Neural cell (in vitro differentiated cells): ENCODE measurements at regions not wholly inside any gene's neighbourhood (a gene's known extent, or its start where the extent isn't known, plus 50 kb on each side); places are given as distances from the start of the nearest gene placed in this dataset.

Experiments used
- H2AFZ ChIP-seq: fragments of 200-600, 300-800 bp; sonication (generic), shearing (Covaris generic); 2 replicates; pipeline ENCODE4 v1.6.0; 2014; ENCODE audit warnings: low read depth, mild to moderate bottlenecking, antibody characterized with exemption, low read length, moderate library complexity
- H3F3A ChIP-seq: fragments of 200-600 bp; shearing (Covaris generic); 2 replicates; pipeline ENCODE4 v1.6.1; 2016; ENCODE audit warnings: mild to moderate bottlenecking, moderate library complexity, mixed read lengths, antibody characterized with exemption, low read length; ENCODE audit not compliant: insufficient read depth, poor library complexity, severe bottlenecking
- H3K27ac ChIP-seq: fragments of 200-600, 300-800 bp; sonication (generic), shearing (Covaris generic); 2 replicates; pipeline ENCODE4 v1.5.1; 2014; ENCODE audit warnings: mild to moderate bottlenecking, low read length, moderate library complexity
- H3K27me3 ChIP-seq: fragments of 300-800, 200-600 bp; sonication (generic), shearing (Covaris generic); 2 replicates; pipeline ENCODE4 v1.6.0; 2014; ENCODE audit warnings: mild to moderate bottlenecking, low read depth, low read length, moderate library complexity; ENCODE audit not compliant: insufficient read depth
- H3K36me3 ChIP-seq: fragments of 300-800, 200-600 bp; sonication (generic), shearing (Covaris generic); 2 replicates; pipeline ENCODE4 v1.5.1; 2014; ENCODE audit warnings: mild to moderate bottlenecking, antibody characterized with exemption, low read length, moderate library complexity; ENCODE audit not compliant: insufficient read depth
- H3K4me2 ChIP-seq: fragments of 300-800, 200-600 bp; sonication (generic), shearing (Covaris generic); 2 replicates; pipeline ENCODE4 v1.6.0; 2014; ENCODE audit warnings: mild to moderate bottlenecking, low read length
- H3K4me3 ChIP-seq: fragments of 300-800, 200-600 bp; sonication (generic), shearing (Covaris generic); 2 replicates; pipeline ENCODE4 v1.5.1; 2014; ENCODE audit warnings: mild to moderate bottlenecking, low read length, moderate library complexity
- H3K79me2 ChIP-seq: fragments of 200-600 bp; shearing (Covaris generic); replicated peaks from 2 replicates; pipeline ENCODE4 v1.6.0; 2014; ENCODE audit warnings: mild to moderate bottlenecking, low read length, moderate library complexity; ENCODE audit not compliant: insufficient read depth
- H3K9ac ChIP-seq: fragments of 300-800, 200-600 bp; sonication (generic), shearing (Covaris generic); 2 replicates; pipeline ENCODE4 v1.6.1; 2016; ENCODE audit warnings: mild to moderate bottlenecking, low read length, mixed read lengths
- H3K9me2 ChIP-seq: fragments of 200-600 bp; shearing (Covaris generic); 2 replicates; pipeline ENCODE4 v1.6.1; 2016; ENCODE audit warnings: mild to moderate bottlenecking, low read length, mixed read lengths; ENCODE audit not compliant: insufficient read depth
- H3K9me3 ChIP-seq: fragments of 200-600, 300-800 bp; sonication (generic), shearing (Covaris generic); 2 replicates; pipeline ENCODE4 v1.6.1; 2016; ENCODE audit warnings: mild to moderate bottlenecking, mixed run types, low read length, moderate library complexity, mixed read lengths
- H4K20me1 ChIP-seq: fragments of 200-600 bp; shearing (Covaris generic); 2 replicates; pipeline ENCODE4 v1.6.1; 2016; ENCODE audit warnings: mild to moderate bottlenecking, mixed run types; ENCODE audit not compliant: insufficient read depth
- EP300 ChIP-seq: fragments of 450-650 bp; conservative IDR thresholded peaks from 2 replicates; pipeline ENCODE4 v1.6.1; 2014; ENCODE audit warnings: antibody characterized with exemption, mild to moderate bottlenecking, moderate library complexity; ENCODE audit not compliant: poor library complexity, severe bottlenecking
- EZH2 ChIP-seq: fragments of 200-600, 300-800 bp; shearing (Covaris generic), sonication (generic); IDR thresholded peaks from 2 replicates; pipeline ENCODE4 v1.6.1; 2014; ENCODE audit warnings: antibody characterized with exemption, low read length, borderline replicate concordance, mild to moderate bottlenecking; ENCODE audit not compliant: insufficient read depth, poor library complexity, severe bottlenecking
- MXI1 ChIP-seq: fragments of 450-650 bp; conservative IDR thresholded peaks from 2 replicates; pipeline ENCODE4 v1.6.1; 2014; ENCODE audit warnings: antibody characterized with exemption, mild to moderate bottlenecking; ENCODE audit not compliant: poor library complexity, severe bottlenecking
- POLR2AphosphoS5 ChIP-seq: IDR thresholded peaks from 2 replicates; pipeline ENCODE4 v1.6.1; 2012
- RAD21 ChIP-seq: fragments of 450-650 bp; conservative IDR thresholded peaks from 2 replicates; pipeline ENCODE4 v1.6.1; 2014; ENCODE audit warnings: antibody characterized with exemption, mild to moderate bottlenecking, moderate library complexity
- SMC3 ChIP-seq: fragments of 450-650 bp; conservative IDR thresholded peaks from 2 replicates; pipeline ENCODE4 v1.6.1; 2014; ENCODE audit warnings: antibody characterized with exemption, mild to moderate bottlenecking, moderate library complexity; ENCODE audit not compliant: poor library complexity
- TAF1 ChIP-seq: IDR thresholded peaks from 2 replicates; pipeline ENCODE4 v1.6.1; 2012; ENCODE audit warnings: low read depth
- TF ChIP-seq, protein P1 (sequence below): IDR thresholded peaks from 2 replicates; pipeline ENCODE4 v1.6.1; 2012; ENCODE audit warnings: borderline replicate concordance
- TF ChIP-seq, protein P2 (sequence below): fragments of 450-650 bp; IDR thresholded peaks from 2 replicates; pipeline ENCODE4 v1.5.1; 2014; ENCODE audit warnings: antibody characterized with exemption, mild to moderate bottlenecking, moderate library complexity; ENCODE audit not compliant: poor library complexity, severe bottlenecking

DNA sequence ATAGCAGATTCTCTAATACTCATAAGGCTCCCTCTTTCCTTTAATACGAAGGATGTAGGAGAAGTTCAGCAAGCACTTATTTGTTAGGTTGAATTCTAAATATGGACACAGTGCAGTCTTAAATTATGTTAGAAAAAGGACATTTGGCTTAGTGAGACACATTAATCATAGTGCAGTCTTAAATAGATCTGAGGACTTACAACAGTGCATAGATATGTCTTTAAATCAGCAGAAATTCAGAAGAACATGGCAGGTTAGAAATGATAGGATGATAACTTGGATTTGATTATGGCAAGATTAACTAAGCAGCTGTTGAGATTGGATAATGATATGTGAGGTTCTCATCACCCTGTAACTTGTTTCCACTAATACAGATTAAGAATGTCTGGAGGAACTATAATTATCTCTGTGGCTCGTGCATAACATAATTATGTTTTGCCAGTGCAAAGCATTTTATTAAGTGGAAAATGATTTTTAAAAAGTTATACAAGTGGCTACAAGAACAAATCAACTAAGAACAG, 485.9 kb downstream of the USP25 start:
- Histone ChIP-seq H3K4me3 (no peak overlapping the region), H3K9me3 (no peaks in the 10 kb centered on the region), H3K9me2 (no peaks in the 10 kb centered on the region), H3K27ac (no peak overlapping the region), H3K79me2 (peaks cover 31% of the 10 kb centered on the region), H3K4me2 (no peak overlapping the region), H3K36me3 (no peaks in the 10 kb centered on the region), H4K20me1 (no peaks in the 10 kb centered on the region), H3K9ac (no peak overlapping the region), H2AFZ (no peak overlapping the region), H3F3A (no peaks in the 10 kb centered on the region), H3K27me3 (no peaks in the 10 kb centered on the region)
- TF ChIP-seq, protein P1, sequence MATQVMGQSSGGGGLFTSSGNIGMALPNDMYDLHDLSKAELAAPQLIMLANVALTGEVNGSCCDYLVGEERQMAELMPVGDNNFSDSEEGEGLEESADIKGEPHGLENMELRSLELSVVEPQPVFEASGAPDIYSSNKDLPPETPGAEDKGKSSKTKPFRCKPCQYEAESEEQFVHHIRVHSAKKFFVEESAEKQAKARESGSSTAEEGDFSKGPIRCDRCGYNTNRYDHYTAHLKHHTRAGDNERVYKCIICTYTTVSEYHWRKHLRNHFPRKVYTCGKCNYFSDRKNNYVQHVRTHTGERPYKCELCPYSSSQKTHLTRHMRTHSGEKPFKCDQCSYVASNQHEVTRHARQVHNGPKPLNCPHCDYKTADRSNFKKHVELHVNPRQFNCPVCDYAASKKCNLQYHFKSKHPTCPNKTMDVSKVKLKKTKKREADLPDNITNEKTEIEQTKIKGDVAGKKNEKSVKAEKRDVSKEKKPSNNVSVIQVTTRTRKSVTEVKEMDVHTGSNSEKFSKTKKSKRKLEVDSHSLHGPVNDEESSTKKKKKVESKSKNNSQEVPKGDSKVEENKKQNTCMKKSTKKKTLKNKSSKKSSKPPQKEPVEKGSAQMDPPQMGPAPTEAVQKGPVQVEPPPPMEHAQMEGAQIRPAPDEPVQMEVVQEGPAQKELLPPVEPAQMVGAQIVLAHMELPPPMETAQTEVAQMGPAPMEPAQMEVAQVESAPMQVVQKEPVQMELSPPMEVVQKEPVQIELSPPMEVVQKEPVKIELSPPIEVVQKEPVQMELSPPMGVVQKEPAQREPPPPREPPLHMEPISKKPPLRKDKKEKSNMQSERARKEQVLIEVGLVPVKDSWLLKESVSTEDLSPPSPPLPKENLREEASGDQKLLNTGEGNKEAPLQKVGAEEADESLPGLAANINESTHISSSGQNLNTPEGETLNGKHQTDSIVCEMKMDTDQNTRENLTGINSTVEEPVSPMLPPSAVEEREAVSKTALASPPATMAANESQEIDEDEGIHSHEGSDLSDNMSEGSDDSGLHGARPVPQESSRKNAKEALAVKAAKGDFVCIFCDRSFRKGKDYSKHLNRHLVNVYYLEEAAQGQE: no peak
- TF ChIP-seq, protein P2, sequence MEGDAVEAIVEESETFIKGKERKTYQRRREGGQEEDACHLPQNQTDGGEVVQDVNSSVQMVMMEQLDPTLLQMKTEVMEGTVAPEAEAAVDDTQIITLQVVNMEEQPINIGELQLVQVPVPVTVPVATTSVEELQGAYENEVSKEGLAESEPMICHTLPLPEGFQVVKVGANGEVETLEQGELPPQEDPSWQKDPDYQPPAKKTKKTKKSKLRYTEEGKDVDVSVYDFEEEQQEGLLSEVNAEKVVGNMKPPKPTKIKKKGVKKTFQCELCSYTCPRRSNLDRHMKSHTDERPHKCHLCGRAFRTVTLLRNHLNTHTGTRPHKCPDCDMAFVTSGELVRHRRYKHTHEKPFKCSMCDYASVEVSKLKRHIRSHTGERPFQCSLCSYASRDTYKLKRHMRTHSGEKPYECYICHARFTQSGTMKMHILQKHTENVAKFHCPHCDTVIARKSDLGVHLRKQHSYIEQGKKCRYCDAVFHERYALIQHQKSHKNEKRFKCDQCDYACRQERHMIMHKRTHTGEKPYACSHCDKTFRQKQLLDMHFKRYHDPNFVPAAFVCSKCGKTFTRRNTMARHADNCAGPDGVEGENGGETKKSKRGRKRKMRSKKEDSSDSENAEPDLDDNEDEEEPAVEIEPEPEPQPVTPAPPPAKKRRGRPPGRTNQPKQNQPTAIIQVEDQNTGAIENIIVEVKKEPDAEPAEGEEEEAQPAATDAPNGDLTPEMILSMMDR: no peak
- TF ChIP-seq TAF1: no peak
- TF ChIP-seq SMC3: no peak
- no peak for TF ChIP-seq EP300
- TF ChIP-seq MXI1: no peak
- no peak for TF ChIP-seq RAD21
- TF ChIP-seq EZH2: no peak
- TF ChIP-seq POLR2AphosphoS5: no peak

DNA sequence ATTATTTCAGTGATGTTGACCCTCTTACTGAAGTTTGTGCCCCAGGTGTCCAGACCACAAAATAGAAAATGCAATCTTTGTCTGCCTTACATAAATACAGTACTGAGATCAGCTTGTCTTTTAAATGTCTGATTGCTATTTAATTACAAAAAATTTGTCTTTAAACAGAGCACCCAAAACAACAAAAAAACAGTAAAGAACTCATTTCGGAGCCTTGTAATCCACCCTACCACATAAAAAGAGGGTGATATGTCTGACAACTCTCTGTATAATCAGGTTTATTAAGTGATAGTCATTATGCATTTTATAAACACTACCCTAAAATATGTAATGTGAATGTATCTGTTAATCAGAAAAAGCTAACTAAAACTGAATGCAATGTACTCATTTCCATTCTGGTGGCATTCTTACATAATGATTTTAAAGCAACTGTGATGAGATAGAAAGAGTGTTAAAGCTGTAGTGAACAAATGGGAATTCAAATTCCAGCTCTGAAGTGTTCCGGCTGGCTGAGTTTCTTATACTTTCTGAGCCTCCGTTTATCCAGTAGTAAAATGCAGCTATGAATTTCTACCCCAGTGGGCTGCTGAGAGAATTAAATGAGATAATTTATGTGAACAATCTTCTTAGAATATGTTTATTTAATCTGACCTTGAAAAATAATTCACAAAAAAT, 486.6 kb downstream of the USP25 start:
- Histone ChIP-seq H3K9ac (no peak overlapping the region), H3K27me3 (no peaks in the 10 kb centered on the region), H3K36me3 (no peaks in the 10 kb centered on the region), H3K27ac (no peak overlapping the region), H3K4me3 (no peak overlapping the region), H4K20me1 (no peaks in the 10 kb centered on the region), H2AFZ (no peak overlapping the region), H3K79me2 (peaks cover 31% of the 10 kb centered on the region), H3K9me2 (no peaks in the 10 kb centered on the region), H3K4me2 (no peak overlapping the region), H3F3A (no peaks in the 10 kb centered on the region), H3K9me3 (peaks cover 3% of the 10 kb centered on the region)
- TF ChIP-seq, protein P2: no peak
- no peak for TF ChIP-seq POLR2AphosphoS5
- TF ChIP-seq MXI1: no peak
- TF ChIP-seq, protein P1: no peak
- no peak for TF ChIP-seq EZH2
- TF ChIP-seq TAF1: no peak
- TF ChIP-seq SMC3: no peak
- TF ChIP-seq RAD21: no peak
- TF ChIP-seq EP300: no peak
